BLaER1 treated with 17β-estradiol and CSF1 and Interleukin-3, amounts not matched to agents 10 nM and 100 nM (cell line): ENCODE measurements at regions not wholly inside any gene's neighbourhood (a gene's known extent, or its start where the extent isn't known, plus 50 kb on each side); places are given as distances from the start of the nearest gene placed in this dataset.

Experiments used
- H3K27ac ChIP-seq, 11 experiments: shearing (Covaris generic); formaldehyde crosslinking; 2 replicates each; pipeline ENCODE4 v1.8.1; 2022
- H3K27me3 ChIP-seq, 11 experiments: shearing (Covaris generic); formaldehyde crosslinking; 2 replicates each; pipeline ENCODE4 v1.8.1; 2022
- H3K36me3 ChIP-seq, 11 experiments: shearing (Covaris generic); formaldehyde crosslinking; 2 replicates each; pipeline ENCODE4 v1.8.1; 2022
- H3K4me1 ChIP-seq, 10 experiments: shearing (Covaris generic); formaldehyde crosslinking; 2 replicates each; pipeline ENCODE4 v1.8.1; 2022
- H3K4me2 ChIP-seq, 11 experiments: shearing (Covaris generic); formaldehyde crosslinking; 2 replicates each; pipeline ENCODE4 v1.8.1; 2022
- H3K4me3 ChIP-seq, 10 experiments: shearing (Covaris generic); formaldehyde crosslinking; 2 replicates each; pipeline ENCODE4 v1.8.1; 2022
- H3K9ac ChIP-seq, 11 experiments: shearing (Covaris generic); formaldehyde crosslinking; 2 replicates each; pipeline ENCODE4 v1.8.1; 2022
- H3K9me3 ChIP-seq, 11 experiments: shearing (Covaris generic); formaldehyde crosslinking; replicated peaks in 1 of 11; 2 replicates each; pipeline ENCODE4 v1.8.1; 2022
- H4K20me1 ChIP-seq, 11 experiments: shearing (Covaris generic); formaldehyde crosslinking; 2 replicates each; pipeline ENCODE4 v1.8.1; 2022
- Cebpa-rat ChIP-seq, 11 experiments: shearing (Covaris generic); IDR thresholded peaks; 2 replicates each; pipeline ENCODE4 v1.8.1; 2022

DNA sequence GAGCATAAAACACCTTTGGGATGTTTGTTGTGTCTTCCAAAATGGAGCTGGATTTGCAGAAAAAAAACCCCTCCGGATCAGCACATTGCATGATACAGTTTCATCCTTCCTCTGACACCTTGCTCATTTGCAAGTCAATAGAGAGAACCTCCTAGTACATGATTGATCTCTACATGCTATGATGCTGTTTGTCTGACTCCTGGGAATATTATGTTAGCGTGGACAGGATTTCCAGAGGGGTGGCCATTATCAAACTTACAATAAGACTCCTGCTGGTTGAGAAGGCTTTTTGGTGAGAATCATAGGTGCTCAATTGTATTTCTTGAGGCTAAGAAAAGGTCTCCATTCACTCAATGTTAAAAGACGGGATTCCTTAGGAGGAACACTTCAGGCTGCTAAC is 75.9 kb upstream of the SCEL start:
- Histone ChIP-seq H3K9me3 (no peaks in the 10 kb centered on the region), H3K4me2 (peak overlapping the region in 8 of 11 experiments; percentile 25 to 75 (median 71); a peak in 15 of 22 replicates), H3K36me3 (no peaks in the 10 kb centered on the region), H3K4me3 (no peak overlapping the region), H4K20me1 (no peaks in the 10 kb centered on the region), H3K4me1 (peaks cover 0 to 63% (median 27%) of the 10 kb centered on the region in 10 experiments; a peak in 16 of 20 replicates), H3K27ac (peak overlapping the region in 7 of 11 experiments; percentile 11 to 79 (median 56); a peak in 11 of 22 replicates), H3K9ac (peak overlapping the region in 3 of 11 experiments; percentile 11 to 43 (median 37); a peak in 5 of 22 replicates), H3K27me3 (no peaks in the 10 kb centered on the region)
- TF ChIP-seq Cebpa-rat (IDR thresholded peaks at IDR 0.05), result no peak

DNA sequence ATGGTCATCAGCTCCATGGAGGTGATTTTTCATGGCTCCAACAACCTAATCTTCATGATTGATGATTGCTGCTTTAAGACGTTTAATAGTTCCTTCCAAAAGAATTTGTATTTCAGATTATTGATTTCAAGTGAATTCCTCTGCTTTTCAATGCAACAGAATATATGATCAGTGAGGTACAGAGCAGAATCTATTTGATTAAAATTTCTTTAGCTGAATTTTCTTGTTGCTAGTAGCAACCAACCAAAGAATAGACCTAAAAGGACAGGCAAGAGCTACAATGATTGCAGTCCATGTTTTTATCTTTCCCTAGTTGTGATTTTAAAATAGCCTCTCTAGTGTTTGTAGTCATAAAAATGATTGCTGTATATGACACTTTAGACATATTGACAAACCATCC is 76.8 kb upstream of the SCEL start:
- H3K4me1 ChIP-seq, result peaks cover 0 to 70% (median 27%) of the 10 kb centered on the region in 10 experiments; a peak in 16 of 20 replicates
- no peaks in the 10 kb centered on the region for H3K36me3 ChIP-seq
- no peak overlapping the region for H3K27ac ChIP-seq
- H3K27me3 ChIP-seq, result no peaks in the 10 kb centered on the region
- 0 out of 22 replicates have a peak overlapping the region, but pooled peaks of 1 of the 11 experiments have one; percentile 4 for H3K4me2 ChIP-seq
- TF ChIP-seq Cebpa-rat (IDR thresholded peaks at IDR 0.05), result no peak
- no peaks in the 10 kb centered on the region for H4K20me1 ChIP-seq
- H3K9me3 ChIP-seq, result no peaks in the 10 kb centered on the region
- H3K4me3 ChIP-seq, result no peak overlapping the region
- H3K9ac ChIP-seq, result no peak overlapping the region

DNA sequence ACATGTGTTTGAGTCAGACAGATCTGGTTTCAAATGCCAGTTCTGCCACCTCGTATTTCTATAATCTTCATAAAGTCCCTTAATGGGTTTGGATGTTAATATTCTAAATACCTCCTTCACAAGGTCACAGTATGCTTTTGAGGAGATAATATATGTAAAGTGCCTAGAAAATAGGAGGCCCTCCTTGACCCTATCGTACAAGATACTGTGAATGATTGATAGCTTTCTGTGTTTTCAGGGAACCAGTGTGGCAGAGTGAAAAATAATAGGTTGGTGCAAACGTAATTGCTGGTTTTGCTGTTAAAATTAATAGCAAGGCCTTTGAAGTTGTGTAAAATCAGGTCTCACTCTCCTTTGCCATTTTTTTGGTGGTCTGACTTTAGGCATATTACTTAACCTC is 77.5 kb upstream of the SCEL start:
- H3K27me3 ChIP-seq, result no peaks in the 10 kb centered on the region
- H3K9ac ChIP-seq, result no peak overlapping the region
- peaks cover 0 to 70% (median 27%) of the 10 kb centered on the region in 10 experiments; a peak in 16 of 20 replicates for H3K4me1 ChIP-seq
- no peaks in the 10 kb centered on the region for H4K20me1 ChIP-seq
- H3K4me2 ChIP-seq, result no peak overlapping the region
- H3K36me3 ChIP-seq, result no peaks in the 10 kb centered on the region
- no peak overlapping the region for H3K27ac ChIP-seq
- H3K9me3 ChIP-seq, result no peaks in the 10 kb centered on the region
- H3K4me3 ChIP-seq, result no peak overlapping the region
- TF ChIP-seq Cebpa-rat (IDR thresholded peaks at IDR 0.05), result no peak

DNA sequence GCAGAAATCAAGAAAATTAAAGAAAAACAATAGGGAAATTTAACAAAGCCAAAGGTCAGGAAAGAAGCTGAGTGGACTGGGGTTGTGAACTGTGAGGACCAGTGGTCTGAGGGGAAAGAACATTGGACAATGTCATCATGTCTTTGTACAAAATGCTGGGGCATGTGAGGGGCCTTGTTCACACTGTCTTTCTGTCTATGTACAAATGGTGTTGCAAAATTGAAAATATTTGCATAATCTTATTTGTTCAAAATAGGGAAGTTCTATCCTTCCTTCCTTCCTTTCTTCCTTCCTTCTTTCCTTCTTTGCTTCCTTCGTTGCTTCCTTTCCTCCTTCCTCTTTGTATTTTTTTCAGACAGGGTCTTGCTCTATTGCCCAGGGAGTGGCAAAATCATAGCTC is 79.2 kb upstream of the SCEL start:
- Histone ChIP-seq H3K9me3 (no peaks in the 10 kb centered on the region), H3K9ac (no peak overlapping the region), H3K4me2 (peak overlapping the region in 10 of 11 experiments; percentile 10 to 64 (median 40); a peak in 16 of 22 replicates), H4K20me1 (no peaks in the 10 kb centered on the region), H3K4me3 (no peak overlapping the region), H3K36me3 (no peaks in the 10 kb centered on the region), H3K27me3 (no peaks in the 10 kb centered on the region), H3K27ac (peak overlapping the region in 9 of 11 experiments; percentile 24 to 64 (median 58); a peak in 18 of 22 replicates), H3K4me1 (peaks cover 0 to 59% (median 27%) of the 10 kb centered on the region in 10 experiments; a peak in 16 of 20 replicates)
- no peak for TF ChIP-seq Cebpa-rat (IDR thresholded peaks at IDR 0.05)

DNA sequence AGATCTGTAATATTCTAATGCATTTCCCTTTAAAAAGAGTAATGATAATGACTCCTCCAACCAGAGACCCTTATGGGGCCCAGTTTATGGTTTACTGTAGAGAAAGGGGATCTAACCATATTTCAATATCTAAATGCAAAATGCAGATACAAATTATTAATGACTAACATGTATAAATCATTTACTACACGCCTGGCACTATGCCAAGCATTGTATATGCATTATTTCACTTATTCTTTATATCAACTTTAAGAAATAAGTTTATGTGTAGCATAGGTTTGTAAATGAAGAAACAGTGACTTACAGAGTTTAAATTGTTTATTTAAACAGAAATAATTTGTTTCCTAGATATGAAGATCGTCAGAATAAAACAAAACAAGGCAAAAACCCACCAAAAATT is 86.2 kb upstream of the SCEL start:
- Histone ChIP-seq H3K27ac (no peak overlapping the region), H3K4me1 (peaks cover 0 to 4% (median 0%) of the 10 kb centered on the region in 10 experiments; a peak in 3 of 20 replicates), H3K4me2 (no peak overlapping the region), H3K36me3 (no peaks in the 10 kb centered on the region), H3K27me3 (no peaks in the 10 kb centered on the region), H3K9me3 (no peaks in the 10 kb centered on the region), H3K4me3 (no peak overlapping the region), H4K20me1 (no peaks in the 10 kb centered on the region), H3K9ac (no peak overlapping the region)
- no peak for TF ChIP-seq Cebpa-rat (IDR thresholded peaks at IDR 0.05)

DNA sequence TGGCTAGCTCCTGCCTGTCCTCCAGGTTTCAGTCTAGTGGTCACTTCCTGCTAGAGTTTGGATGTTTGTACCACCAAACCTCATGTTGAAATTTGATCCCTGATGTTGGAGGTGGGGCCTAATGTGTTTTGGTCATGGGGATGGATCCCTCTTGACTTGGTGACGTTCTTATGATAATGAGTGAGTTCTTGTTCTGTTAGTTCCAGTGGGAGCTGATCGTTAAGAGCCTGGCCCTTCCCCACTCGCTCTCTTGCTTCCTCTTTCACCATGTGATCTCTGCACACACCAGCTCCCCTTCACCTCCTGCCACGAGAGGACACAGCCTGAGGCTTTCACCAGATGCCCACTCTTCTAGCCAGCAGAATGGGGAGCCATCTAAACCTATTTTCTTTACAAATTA is 86.8 kb upstream of the SCEL start:
- H3K4me2 ChIP-seq, result no peak overlapping the region
- TF ChIP-seq Cebpa-rat (IDR thresholded peaks at IDR 0.05), result no peak
- no peaks in the 10 kb centered on the region for H3K27me3 ChIP-seq
- H3K4me3 ChIP-seq, result no peak overlapping the region
- H3K36me3 ChIP-seq, result no peaks in the 10 kb centered on the region
- H4K20me1 ChIP-seq, result no peaks in the 10 kb centered on the region
- H3K9me3 ChIP-seq, result no peaks in the 10 kb centered on the region
- no peak overlapping the region for H3K27ac ChIP-seq
- no peaks in the 10 kb centered on the region for H3K4me1 ChIP-seq
- no peak overlapping the region for H3K9ac ChIP-seq

DNA sequence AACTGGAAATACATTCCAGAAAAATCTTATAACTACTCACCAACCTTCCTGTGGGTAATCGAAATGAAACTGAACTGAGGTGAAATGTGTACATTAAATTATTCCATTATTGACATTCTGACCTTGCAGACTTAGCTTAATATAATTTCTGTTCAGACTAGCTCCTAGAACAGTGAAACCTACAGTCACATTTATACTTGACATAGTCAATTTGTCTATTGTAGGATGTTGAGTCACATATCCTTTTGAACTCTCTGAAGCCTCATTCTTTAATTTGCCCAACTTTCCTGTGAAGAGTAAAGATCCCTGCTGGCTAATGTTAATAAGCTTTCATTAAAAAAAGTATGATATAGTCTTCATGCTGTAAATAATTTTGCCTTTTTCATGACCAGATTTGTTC is 92.0 kb upstream of the SCEL start:
- Histone ChIP-seq H3K4me2 (no peak overlapping the region), H3K9ac (no peak overlapping the region), H3K9me3 (peaks cover 0 to 9% (median 6%) of the 10 kb centered on the region in 11 experiments; a peak in 6 of 22 replicates), H3K36me3 (no peaks in the 10 kb centered on the region), H3K4me3 (no peak overlapping the region), H3K27ac (no peak overlapping the region), H4K20me1 (no peaks in the 10 kb centered on the region), H3K4me1 (no peaks in the 10 kb centered on the region), H3K27me3 (no peaks in the 10 kb centered on the region)
- no peak for TF ChIP-seq Cebpa-rat (IDR thresholded peaks at IDR 0.05)

DNA sequence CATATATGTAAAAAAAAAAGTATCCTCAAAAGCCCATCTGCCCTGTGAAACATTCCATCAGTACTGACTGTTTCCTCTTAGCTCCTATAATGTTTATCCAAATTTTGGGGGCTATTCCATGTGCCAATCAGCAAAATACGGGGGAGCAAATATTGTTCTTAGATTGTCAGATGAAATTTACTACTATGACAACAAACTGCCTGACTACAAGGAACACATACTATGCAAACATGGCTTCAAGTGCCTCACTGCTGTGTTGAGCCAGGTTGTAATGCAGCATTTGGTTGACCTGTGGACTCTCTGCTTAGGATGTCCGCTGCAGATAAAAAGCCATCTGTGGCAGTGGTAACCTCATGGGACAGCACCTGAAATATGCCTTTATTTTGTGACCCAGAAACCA is 98.2 kb upstream of the SCEL start:
- TF ChIP-seq Cebpa-rat (IDR thresholded peaks at IDR 0.05), result no peak
- Histone ChIP-seq H3K27ac (no peak overlapping the region), H3K4me1 (no peaks in the 10 kb centered on the region), H4K20me1 (no peaks in the 10 kb centered on the region), H3K9me3 (peaks cover 0 to 11% (median 6%) of the 10 kb centered on the region in 11 experiments; a peak in 6 of 22 replicates), H3K4me2 (no peak overlapping the region), H3K9ac (no peak overlapping the region), H3K27me3 (no peaks in the 10 kb centered on the region), H3K4me3 (no peak overlapping the region), H3K36me3 (no peaks in the 10 kb centered on the region)

DNA sequence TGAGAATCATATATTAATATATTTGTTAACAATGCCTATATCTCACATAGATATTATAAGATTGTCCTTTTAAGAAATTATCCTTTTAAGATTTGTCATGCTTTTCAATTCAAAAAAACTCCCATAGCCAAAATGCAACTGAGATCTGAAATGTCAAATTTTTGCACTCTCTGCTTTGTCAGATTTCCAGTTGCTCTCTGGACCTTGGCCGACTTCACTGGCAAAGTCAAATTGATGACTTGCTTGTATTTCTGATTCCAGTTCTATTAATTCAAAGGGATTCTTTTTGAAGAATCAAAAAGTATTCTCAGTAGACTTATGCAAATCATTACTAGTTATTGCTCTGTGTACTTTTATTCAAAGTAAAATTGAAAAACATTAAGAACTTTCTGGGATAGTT is 101.2 kb upstream of the SCEL start:
- H3K4me3 ChIP-seq, result no peak overlapping the region
- no peak overlapping the region for H3K4me2 ChIP-seq
- H3K9me3 ChIP-seq, result peaks cover 0 to 10% (median 5%) of the 10 kb centered on the region in 11 experiments; a peak in 6 of 22 replicates
- H3K27me3 ChIP-seq, result no peaks in the 10 kb centered on the region
- no peaks in the 10 kb centered on the region for H4K20me1 ChIP-seq
- H3K4me1 ChIP-seq, result no peaks in the 10 kb centered on the region
- TF ChIP-seq Cebpa-rat (IDR thresholded peaks at IDR 0.05), result no peak
- no peaks in the 10 kb centered on the region for H3K36me3 ChIP-seq
- H3K9ac ChIP-seq, result no peak overlapping the region
- no peak overlapping the region for H3K27ac ChIP-seq

DNA sequence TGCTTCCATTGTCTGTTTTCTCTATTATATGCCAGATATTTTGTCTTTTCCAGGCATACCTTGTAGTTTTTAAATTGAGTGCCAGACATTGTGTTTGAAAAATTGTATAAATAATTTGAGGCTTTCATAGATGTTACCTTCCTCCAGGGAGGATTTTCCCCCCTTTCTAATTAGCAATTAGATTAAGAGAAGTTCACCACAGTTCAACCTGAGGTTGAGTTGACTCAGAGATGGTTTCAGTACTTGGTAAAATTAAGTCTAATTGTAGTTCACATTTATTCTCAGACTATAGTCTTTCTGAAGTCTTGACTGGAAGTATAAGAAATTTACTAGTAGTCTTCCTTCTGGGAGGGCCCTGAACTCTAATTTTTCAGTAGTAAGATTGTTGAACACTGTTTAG is 104.1 kb upstream of the SCEL start:
- Histone ChIP-seq H3K27ac (no peak overlapping the region), H3K36me3 (no peaks in the 10 kb centered on the region), H3K9me3 (no peaks in the 10 kb centered on the region), H3K4me3 (no peak overlapping the region), H3K4me1 (no peaks in the 10 kb centered on the region), H4K20me1 (no peaks in the 10 kb centered on the region), H3K27me3 (no peaks in the 10 kb centered on the region), H3K9ac (no peak overlapping the region), H3K4me2 (no peak overlapping the region)
- TF ChIP-seq Cebpa-rat (IDR thresholded peaks at IDR 0.05), result no peak
